Stimulated activated CD8-positive, alpha-beta memory T cell treated with anti-CD3 and anti-CD28 coated beads, Interleukin-4, amount 100 ng/mL, for 1 hour (primary cell): ENCODE measurements at regions not wholly inside any gene's neighbourhood (a gene's known extent, or its start where the extent isn't known, plus 50 kb on each side); places are given as distances from the start of the nearest gene placed in this dataset.

Experiments used
- DNase-seq, 2 donors: peaks; one replicate each; pipeline ENCODE4 v3.0.0-alpha.2; 2020; ENCODE audit warnings: low read depth in 2 of 2, low spot score in 1 of 2

DNA sequence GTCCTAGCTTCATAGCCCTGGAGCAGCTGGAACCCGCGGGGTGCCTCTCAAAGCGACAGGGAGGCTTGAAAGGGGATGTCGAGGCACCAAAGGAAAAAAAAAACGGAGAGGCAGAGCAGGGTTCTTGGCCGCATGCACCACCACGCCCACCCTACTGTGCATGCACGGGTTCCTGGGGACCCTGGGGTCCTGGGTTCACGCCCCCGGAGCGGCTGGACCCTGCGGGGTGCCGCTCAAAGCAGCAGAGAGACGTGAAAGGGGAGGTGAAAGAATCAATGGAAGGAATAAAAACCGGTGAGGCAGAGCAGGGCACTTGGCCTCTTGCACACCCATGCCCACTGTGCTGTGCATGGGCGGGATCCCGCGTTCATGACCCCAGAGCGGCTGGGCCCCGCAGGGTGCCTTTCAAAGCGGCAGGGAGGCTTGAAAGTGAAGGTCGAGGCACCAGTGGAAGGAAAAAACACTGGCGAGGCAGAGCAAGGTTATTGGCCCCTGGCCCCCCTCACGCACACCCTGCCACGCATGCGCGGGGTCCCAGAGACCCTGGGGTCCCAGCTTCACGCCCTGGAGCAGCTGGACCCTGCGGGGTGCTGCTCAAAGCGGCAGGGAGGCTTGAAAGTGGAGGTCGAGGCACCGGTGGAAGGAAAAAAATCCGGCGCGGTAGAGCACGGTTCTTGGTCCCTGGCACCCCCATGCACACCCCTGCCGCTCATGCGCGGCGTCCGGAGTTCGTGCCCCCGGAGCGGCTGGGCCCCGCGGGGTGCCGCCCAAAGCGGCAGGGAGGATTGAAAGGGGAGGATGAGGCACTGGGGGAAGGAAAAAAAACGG, 318.5 kb downstream of the ALG10 start:
- DNase-seq = no peak

- no peak for DNase-seq
Observed at GRCh38 chr12:34341362-34341733, 319.1 kb downstream of the ALG10 start.

DNA sequence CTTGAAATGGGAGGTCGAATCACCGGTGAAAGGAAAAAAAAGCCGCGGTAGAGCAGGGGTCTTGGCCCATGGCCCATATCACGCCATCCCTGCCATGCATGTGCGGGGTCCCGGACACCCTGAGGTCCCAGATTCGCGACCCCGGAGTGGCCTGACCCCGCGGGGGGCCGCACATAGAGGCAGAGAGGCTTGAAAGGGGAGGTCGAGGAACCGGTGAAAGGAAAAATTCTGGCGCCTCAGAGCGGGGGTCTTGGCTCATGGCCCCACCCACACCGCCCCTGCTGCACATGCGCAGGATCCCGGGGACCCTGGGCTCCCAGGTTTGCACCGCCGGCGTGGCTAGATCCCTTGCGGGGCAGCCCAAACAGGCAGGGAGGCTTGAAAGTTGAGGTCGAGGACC, 319.8 kb downstream of the ALG10 start:
- DNase-seq = no peak

DNA sequence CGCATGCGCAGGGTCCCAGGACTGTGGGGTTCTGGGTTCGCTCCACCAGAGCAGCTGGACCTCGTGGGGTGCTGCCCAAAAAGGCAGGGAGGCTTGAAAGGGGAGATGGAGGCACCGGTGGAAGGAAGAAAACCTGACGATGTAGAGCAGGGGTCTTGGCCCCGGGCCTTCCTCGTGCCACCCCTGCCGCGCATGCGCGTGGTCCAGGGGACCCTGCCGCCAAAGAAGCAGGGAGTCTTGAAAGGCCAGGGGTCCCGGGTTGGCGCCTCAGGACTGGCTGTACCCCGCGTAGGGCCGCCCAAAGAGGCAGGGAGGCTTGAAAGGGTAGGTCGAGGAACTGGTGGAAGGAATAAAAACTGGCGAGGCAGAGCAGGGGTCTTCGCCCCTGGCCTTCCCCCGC, 321.0 kb downstream of the ALG10 start:
- no peak for DNase-seq

DNA sequence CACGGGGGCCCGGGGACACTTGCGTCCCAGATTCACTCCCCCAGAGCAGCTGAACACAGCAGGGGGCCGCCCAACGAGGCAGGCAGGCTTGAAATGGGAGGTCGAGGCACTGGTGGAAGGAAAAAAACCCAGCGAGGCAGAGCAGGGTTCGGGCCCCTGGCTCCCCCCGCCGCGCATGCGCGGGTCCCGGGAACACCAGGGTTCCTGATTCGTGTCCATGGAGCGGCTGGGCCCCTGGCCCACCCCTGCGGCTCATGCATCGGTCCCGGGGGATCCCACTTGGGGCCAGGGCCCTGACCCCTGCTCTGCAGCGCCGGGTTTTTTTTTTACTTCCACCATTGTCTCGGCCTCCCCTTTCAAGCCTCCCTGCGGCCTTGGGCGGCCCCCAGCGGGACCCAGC, 321.5 kb downstream of the ALG10 start:
- DNase-seq = no peak

DNA sequence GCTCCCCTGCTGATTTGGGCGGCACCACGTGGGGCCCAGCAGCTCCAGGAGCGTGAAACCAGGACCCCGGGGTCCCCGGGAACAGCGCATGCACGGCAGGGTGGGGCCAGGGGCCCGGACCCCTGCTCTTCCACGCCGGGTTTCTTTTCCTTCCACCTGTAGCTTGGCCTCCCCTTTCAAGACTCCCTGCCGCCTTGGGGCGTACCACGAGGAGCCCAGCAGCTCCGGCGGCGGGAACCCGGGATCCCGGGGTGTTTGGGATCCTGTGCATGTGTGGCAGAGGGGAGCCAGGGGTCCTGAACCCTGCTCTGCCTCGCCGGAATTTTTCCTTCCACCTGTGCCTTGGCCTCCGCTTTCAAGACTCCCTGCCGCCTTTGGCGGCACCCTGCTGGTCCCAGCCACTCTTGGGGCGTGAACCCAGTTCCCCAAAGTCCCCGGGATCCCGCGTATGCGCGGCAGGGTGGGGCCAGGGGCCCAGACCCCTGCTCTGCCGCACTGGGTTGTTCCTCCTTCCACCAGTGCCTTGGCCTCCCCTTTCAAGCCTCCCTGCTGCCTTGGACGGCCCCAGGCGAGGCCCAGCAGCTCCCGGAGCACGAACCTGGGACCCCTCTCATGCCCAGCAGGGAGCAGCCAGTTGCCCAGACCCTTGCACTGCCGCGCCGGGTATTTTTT, 322.7 kb downstream of the ALG10 start:
- DNase-seq = no peak

GRCh38 chr12:34345801-34346200, 323.5 kb downstream of the ALG10 start:
- no peak for DNase-seq

GRCh38 chr12:34346372-34347034, 324.2 kb downstream of the ALG10 start:
- no peak for DNase-seq

- DNase-seq = no peak
Observed at GRCh38 chr12:34347367-34347766, 325.1 kb downstream of the ALG10 start.

DNA sequence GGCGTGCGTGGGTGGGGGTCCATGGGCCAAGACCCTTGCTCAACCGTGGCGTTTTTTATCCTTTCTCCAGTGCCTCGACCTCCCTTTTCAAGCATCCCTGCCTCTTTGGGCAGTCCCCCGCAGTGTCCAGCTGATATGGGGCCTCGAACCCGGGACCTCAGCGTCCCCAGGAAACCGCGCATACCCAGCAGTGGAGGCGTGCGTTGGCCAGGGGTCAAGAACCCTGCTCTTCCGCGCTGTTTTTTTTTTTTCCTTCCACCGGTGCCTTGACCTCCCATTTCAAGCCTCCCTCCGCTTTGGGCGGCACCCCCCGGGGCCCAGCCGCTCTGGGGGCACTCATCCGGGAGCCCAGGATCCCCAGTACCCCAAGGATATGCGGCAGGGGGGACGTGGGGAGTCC, 325.8 kb downstream of the ALG10 start:
- DNase-seq = no peak

DNA sequence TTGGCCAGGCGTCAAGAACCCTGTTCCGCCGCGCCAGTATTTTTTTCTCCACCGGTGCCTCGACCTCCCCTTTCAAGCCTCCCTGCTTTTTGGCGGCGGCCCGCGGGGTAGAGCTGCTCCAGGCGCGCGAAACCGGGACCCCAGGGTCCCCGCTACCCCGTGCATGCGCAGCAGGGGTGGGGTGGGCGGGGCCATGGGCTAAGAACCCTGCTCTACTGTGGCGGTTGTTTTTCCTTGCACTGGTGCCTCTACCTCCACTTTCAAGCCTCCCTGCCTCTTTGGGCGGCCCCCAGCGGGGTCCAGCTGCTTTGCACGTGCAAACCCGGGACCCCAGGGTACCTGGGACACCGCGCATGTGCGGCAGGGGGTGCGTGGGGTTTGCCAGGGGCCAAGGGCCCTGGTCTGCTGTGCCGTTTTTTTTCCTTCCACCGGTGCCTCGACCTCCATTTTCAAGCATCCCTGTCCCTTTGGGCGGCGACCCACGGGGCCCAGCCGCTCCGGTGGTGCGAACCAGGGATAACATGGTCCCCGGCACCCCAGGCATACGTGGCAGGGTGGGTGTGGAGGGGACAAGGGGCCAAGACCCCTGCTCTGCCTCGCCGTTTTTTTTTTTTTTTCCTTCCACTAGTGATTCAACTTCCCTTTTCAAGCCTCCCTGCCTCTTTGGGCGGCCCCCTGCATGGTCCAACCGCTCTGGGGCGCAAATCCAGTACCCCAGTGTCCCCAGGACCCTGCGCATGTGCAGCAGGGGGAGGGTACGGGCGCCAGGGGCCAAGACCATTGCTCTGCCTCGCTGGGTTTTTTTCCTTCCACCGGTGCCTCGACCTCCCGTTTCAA, 326.8 kb downstream of the ALG10 start:
- no peak for DNase-seq

GRCh38 chr12:34349673-34349961, 327.3 kb downstream of the ALG10 start:
- no peak for DNase-seq

DNA sequence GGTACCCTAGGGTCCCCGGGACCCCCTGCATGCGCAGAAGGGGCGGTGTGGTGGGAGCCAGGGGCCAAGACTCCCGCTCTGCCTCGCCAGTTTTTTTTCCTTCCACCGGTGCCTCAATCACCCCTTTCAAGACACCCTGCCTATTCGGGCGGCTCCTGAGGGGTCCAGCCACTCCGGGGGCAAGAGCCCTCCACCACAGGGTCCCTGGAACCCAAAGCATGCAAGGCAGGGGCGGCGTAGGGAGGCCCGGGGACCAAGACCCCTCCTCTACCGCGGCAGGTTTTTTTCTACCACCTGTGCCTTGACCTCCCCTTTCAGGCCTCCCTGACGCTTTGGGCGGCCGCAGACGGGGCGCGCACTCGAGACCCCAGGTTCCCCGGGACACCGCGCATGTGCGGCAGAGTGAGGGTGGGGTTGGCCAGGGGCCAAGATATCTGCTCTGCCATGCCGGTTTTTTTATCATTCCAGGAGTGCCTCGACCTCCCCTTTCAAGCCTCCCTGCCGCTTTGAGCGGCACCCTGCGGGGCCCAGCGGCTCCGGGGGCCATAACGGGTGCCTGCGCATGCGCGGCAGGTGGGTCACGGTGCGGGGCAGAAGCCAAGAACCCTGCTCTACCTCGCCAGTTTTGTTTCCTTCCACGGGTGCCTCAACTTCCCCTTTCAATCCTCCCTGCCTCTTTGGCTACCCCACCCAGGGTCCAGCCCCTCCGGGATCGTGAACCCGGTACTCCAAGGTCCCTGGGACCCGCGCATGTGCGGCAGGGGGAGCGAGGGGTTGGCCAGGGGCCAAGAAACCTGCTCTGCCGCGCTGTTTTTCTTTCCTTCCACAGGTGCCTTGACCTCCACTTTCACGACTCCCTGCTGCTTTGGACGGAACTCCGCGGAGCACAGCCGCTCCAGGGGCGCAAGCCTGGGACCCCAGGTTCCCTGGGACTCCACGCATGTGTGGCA, 328.1 kb downstream of the ALG10 start:
- no peak for DNase-seq

- no peak for DNase-seq
Observed at GRCh38 chr12:34352098-34352497, 329.8 kb downstream of the ALG10 start.

GRCh38 chr12:34354239-34355200, 332.2 kb downstream of the ALG10 start:
- no peak for DNase-seq

DNA sequence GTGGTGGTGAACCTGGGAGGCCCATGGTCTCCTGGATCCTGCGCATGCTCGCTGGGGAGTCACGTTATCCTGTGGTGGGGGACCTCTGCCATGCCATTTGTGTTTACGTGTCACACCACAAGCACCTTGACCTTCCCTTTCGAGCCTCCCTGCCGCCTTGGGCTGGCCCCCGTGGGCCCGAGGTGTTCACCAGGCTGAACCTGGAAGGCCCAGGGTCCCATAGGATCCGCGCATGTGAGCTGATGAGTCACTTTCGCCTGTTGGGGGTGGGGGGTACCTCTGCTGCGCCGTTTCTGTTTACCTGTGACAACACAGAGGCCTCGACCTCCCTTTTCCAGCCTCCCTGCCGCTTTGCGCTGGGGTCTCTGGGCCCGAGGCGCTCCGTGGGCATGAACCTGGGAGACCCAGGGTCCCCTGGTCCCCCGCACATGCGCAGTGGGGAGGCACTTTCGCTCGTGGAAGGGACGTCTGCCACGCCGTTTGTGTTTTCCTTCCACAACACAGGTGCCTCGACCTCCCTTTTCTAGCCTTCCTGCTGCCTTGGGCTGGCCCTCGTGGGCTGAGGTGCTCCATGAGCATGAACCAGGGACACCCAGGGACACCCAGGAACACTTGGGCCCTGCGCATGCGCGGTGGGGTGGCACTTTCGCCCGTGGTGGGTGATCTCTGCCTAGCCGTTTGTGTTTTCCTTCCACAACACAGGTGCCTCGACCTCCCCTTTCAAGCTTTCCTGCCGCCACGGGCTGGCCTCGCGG, 334.1 kb downstream of the ALG10 start:
- DNase-seq = no peak

- DNase-seq = no peak
Observed at GRCh38 chr12:34357791-34358190, 335.5 kb downstream of the ALG10 start.

- no peak for DNase-seq
Observed at GRCh38 chr12:34358198-34358597, 335.9 kb downstream of the ALG10 start.
